ENCODE measurements at regions not wholly inside any gene's neighbourhood (a gene's known extent, or its start where the extent isn't known, plus 50 kb on each side); places are given as distances from the start of the nearest gene placed in this dataset.

DNA sequence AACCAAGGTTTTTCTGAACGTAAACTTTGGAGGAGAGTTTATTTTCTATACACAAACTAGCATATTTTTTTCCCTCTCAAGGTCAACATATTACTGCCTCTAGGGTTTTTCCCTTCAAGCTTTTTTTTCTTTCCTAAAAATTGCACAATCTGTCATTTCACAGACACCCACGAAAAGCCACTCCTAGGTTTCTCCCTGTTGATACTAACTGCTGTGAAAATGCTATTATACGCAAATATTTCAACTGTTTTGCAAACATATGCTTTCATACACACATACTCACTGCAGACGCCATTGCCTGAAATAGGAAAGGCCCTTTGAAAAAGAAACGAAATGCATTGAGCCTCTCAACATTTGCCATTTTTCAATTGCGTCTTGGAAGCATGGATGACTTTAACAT, 333.0 kb downstream of the CD83 start:
- TF ChIP-seq, protein P1, sequence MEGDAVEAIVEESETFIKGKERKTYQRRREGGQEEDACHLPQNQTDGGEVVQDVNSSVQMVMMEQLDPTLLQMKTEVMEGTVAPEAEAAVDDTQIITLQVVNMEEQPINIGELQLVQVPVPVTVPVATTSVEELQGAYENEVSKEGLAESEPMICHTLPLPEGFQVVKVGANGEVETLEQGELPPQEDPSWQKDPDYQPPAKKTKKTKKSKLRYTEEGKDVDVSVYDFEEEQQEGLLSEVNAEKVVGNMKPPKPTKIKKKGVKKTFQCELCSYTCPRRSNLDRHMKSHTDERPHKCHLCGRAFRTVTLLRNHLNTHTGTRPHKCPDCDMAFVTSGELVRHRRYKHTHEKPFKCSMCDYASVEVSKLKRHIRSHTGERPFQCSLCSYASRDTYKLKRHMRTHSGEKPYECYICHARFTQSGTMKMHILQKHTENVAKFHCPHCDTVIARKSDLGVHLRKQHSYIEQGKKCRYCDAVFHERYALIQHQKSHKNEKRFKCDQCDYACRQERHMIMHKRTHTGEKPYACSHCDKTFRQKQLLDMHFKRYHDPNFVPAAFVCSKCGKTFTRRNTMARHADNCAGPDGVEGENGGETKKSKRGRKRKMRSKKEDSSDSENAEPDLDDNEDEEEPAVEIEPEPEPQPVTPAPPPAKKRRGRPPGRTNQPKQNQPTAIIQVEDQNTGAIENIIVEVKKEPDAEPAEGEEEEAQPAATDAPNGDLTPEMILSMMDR (IDR thresholded peaks at IDR 0.05), result no peak
- no peak for TF ChIP-seq POLR2A (IDR thresholded peaks at IDR 0.05)

All from body of pancreas (tissue), 4 donors.